Thyroid gland (tissue), 4 donors: ENCODE measurements at regions not wholly inside any gene's neighbourhood (a gene's known extent, or its start where the extent isn't known, plus 50 kb on each side); places are given as distances from the start of the nearest gene placed in this dataset.
"Not testable (repeated sequence)": the region's sequence is repeated elsewhere in the genome, so short reads cannot be mapped to it uniquely, and the experiment has no call there.

ENCODE experiments used
- CTCF ChIP-seq, 6 experiments: fragments of 200-600 bp in 3 of 6; fragments of 450-650 bp in 3 of 6; sonication (generic) in 3 of 6; IDR thresholded peaks; one replicate each; pipeline ENCODE4 v1.5.1; 2016 to 2019; ENCODE audit warnings: antibody characterized with exemption in 6 of 6, mild to moderate bottlenecking in 2 of 6, inconsistent platforms in 1 of 6, moderate library complexity in 1 of 6
- POLR2A ChIP-seq, 2 donors: fragments of 450-650 bp; IDR thresholded peaks; one replicate each; pipeline ENCODE4 v1.6.1; 2017; ENCODE audit warnings: antibody characterized with exemption in 2 of 2, mild to moderate bottlenecking in 2 of 2, moderate library complexity in 1 of 2

GRCh38 chr2:87325911-87326294, 304.3 kb upstream of the PLGLB1 start:
- not testable (repeated sequence) for TF ChIP-seq CTCF, POLR2A (IDR thresholded peaks at IDR 0.05)
